ENCODE measurements at regions not wholly inside any gene's neighbourhood (a gene's known extent, or its start where the extent isn't known, plus 50 kb on each side); places are given as distances from the start of the nearest gene placed in this dataset.

GRCh38 chr1:4219826-4220225, 319.8 kb upstream of the C1orf174 start:
- TF ChIP-seq, protein P1, sequence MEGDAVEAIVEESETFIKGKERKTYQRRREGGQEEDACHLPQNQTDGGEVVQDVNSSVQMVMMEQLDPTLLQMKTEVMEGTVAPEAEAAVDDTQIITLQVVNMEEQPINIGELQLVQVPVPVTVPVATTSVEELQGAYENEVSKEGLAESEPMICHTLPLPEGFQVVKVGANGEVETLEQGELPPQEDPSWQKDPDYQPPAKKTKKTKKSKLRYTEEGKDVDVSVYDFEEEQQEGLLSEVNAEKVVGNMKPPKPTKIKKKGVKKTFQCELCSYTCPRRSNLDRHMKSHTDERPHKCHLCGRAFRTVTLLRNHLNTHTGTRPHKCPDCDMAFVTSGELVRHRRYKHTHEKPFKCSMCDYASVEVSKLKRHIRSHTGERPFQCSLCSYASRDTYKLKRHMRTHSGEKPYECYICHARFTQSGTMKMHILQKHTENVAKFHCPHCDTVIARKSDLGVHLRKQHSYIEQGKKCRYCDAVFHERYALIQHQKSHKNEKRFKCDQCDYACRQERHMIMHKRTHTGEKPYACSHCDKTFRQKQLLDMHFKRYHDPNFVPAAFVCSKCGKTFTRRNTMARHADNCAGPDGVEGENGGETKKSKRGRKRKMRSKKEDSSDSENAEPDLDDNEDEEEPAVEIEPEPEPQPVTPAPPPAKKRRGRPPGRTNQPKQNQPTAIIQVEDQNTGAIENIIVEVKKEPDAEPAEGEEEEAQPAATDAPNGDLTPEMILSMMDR (IDR thresholded peaks at IDR 0.05): no peak
- no peak for DNase-seq (ENCODE audit: low spot score)
- no peak overlapping the region for H3K4me3 ChIP-seq
- H3K27me3 ChIP-seq: no peaks in the 10 kb centered on the region
- no peak overlapping the region for H3K27ac ChIP-seq
- H3K4me1 ChIP-seq: no peaks in the 10 kb centered on the region
- H3K36me3 ChIP-seq: no peaks in the 10 kb centered on the region
- no peaks in the 10 kb centered on the region for H3K9me3 ChIP-seq

GRCh38 chr1:4220362-4220761, 320.3 kb upstream of the C1orf174 start:
- TF ChIP-seq, protein P1 (IDR thresholded peaks at IDR 0.05): no peak
- no peak overlapping the region for H3K27ac ChIP-seq
- no peak for DNase-seq (ENCODE audit: low spot score)
- H3K4me1 ChIP-seq: no peaks in the 10 kb centered on the region
- H3K27me3 ChIP-seq: no peaks in the 10 kb centered on the region
- no peak overlapping the region for H3K4me3 ChIP-seq
- H3K36me3 ChIP-seq: no peaks in the 10 kb centered on the region
- H3K9me3 ChIP-seq: no peaks in the 10 kb centered on the region

- no peaks in the 10 kb centered on the region for H3K4me1 ChIP-seq
- no peak for DNase-seq (ENCODE audit: low spot score)
- no peaks in the 10 kb centered on the region for H3K36me3 ChIP-seq
- TF ChIP-seq, protein P1 (IDR thresholded peaks at IDR 0.05): no peak
- no peaks in the 10 kb centered on the region for H3K27me3 ChIP-seq
- H3K9me3 ChIP-seq: no peaks in the 10 kb centered on the region
- H3K27ac ChIP-seq: no peak overlapping the region
- H3K4me3 ChIP-seq: no peak overlapping the region
These were observed 321.0 kb upstream of the C1orf174 start for GRCh38 chr1:4221107-4221506.

DNA sequence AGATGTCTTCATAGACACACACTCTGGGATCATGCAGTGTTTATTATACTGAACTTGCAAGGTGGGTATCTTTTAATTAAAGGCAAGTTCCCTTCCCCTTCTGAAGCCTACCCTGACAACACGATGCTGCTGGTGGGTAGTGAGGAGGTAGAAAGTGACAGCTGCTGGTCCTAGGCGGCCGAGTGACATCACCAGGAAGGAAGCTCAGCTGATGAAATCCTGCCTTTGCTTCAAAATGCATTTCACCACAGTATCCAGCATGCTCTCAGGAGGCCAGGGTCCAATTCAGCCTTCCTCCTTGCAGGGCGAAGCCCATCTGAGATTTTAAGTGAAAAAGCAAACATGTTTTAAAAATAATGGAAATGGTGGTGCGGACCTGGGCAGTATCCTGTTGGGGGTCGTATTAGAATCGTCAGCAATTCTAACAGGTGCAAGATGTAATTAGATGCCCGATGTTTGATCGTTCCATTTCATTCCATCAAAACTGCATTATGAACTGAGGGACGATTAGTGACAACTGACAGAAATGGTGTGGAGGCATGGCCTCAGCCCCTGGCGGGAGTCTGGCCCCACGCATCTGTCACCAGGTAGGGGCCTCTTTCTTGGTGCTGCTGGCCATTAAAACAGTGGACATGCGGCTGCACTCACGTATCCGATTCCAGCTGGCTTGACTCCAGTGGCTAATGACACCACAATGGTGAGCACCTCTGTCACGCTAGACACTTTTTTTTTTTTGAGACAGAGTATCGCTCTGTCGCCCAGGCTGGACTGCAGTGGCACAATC, 324.8 kb upstream of the C1orf174 start:
- H3K9me3 ChIP-seq: no peaks in the 10 kb centered on the region
- DNase-seq (ENCODE audit: low spot score): no peak

DNA sequence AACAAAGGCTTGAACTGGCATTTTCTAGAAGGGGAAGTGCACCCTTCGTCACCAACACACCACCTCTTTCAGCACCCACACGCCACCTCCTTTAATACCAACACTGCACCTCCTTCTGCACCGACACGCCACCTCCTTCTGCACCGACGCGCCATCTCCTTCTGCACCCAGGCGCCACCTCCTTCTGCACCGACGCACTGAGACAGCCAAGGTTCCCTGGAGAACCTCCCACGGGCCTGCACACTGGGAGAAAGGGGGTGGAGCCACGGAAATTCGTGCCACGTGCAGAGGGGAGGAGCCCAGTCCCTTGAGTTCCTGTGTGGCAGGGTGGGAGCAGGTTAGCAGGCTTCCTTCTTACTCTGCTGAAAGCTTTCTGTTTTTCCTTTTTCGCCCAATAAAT, 327.9 kb upstream of the C1orf174 start:
- no peak overlapping the region for H3K4me3 ChIP-seq
- DNase-seq (ENCODE audit: low spot score): no peak
- no peaks in the 10 kb centered on the region for H3K4me1 ChIP-seq
- no peaks in the 10 kb centered on the region for H3K27me3 ChIP-seq
- TF ChIP-seq, protein P1 (IDR thresholded peaks at IDR 0.05): no peak
- H3K36me3 ChIP-seq: no peaks in the 10 kb centered on the region
- H3K27ac ChIP-seq: no peak overlapping the region
- H3K9me3 ChIP-seq: no peaks in the 10 kb centered on the region

More for the DNA sequence above, 324.8 kb upstream of the C1orf174 start:
- no peaks in the 10 kb centered on the region for H3K27me3 ChIP-seq
- H3K27ac ChIP-seq: no peak overlapping the region
- no peaks in the 10 kb centered on the region for H3K4me1 ChIP-seq
- no peaks in the 10 kb centered on the region for H3K36me3 ChIP-seq
- TF ChIP-seq, protein P1 (IDR thresholded peaks at IDR 0.05): no peak
- no peak overlapping the region for H3K4me3 ChIP-seq

- no peak for DNase-seq (ENCODE audit: low spot score)
- Histone ChIP-seq H3K27me3 (no peaks in the 10 kb centered on the region), H3K27ac (no peak overlapping the region), H3K36me3 (no peaks in the 10 kb centered on the region), H3K4me3 (no peak overlapping the region), H3K9me3 (peaks cover 0 to 13% of the 10 kb centered on the region in 2 donors), H3K4me1 (no peaks in the 10 kb centered on the region)
- TF ChIP-seq, protein P1 (IDR thresholded peaks at IDR 0.05): no peak
These were observed 353.9 kb upstream of the C1orf174 start for GRCh38 chr1:4253935-4254334.
